HG02642 (cell line): ENCODE measurements at regions not wholly inside any gene's neighbourhood (a gene's known extent, or its start where the extent isn't known, plus 50 kb on each side); places are given as distances from the start of the nearest gene placed in this dataset.
"Not testable (repeated sequence)": the region's sequence is repeated elsewhere in the genome, so short reads cannot be mapped to it uniquely, and the experiment has no call there.

Experiments used
- ATAC-seq: cut with Tn5 transposase; IDR thresholded peaks from one replicate; pipeline ENCODE4 v1.9.1; 2021; ENCODE audit warnings: mild to moderate bottlenecking; ENCODE audit not compliant: unreplicated experiment, poor library complexity

DNA sequence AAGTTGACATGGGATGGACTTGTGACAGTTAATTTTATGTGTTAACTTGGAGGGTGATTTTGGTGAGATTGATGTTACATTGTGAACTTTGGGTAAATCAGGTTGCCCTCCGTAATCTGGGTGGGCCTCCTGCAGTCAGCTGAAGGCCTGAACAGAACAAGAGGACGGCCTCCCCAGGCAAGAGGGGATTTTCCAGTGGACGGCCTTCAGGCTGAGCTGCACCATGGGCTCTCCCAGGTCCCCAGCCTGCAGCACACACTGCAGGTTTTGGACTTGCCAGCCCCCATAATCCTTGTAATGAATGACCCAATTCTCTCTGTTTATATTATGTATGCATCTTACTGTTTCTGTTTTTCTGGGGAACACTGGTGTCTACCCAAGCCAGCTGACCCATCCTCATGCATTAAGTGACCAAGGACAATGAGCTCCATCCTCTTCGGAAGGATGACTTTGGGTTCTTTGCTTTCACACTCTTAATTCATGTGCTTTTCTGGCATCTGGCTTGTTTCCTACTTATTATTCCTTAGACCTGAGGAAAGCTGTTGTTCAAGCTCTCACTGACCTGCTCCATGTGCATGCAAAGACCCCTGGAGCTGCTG is 64.2 kb downstream of the DACT2 start:
- ATAC-seq = no peak

DNA sequence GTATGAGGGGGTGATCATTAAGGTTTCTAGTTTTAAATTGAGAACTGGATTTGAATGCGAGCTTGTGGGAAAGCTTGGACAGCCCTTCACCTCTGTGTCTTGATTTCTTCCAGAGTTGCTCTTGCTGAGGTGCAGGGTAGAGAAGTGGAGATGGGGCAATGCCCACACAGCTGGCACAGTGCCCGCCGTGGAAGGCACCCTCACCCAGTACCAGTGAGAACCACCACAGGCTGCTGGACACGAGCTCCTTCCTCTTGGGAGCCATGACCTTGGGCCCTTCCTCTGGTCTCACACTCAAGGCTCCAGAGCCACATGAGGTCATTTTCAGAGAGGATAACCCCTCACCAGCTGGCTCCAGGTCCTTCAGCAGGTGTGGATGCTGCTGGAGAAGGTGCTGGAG is 67.3 kb downstream of the DACT2 start:
- ATAC-seq = no peak

DNA sequence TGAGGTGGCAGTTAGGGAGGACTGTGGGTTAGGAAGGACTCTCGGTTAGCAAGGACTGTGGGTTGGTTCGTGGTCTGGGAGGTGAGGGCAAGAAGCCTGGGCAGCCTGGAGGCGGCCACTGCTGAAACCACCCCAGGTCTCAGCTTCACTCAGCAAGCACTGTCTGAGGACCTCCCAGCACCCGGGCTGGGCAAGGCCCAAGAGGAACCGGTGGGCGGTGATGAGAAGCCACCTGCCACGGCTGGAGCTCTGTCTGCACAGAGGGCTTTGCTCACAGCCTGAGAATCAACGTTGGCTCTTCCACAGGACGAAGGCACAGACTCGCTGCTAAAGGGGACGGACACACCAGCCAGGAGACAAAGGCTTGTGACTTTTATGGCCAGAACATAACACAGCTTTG is 69.3 kb downstream of the DACT2 start:
- no peak for ATAC-seq

DNA sequence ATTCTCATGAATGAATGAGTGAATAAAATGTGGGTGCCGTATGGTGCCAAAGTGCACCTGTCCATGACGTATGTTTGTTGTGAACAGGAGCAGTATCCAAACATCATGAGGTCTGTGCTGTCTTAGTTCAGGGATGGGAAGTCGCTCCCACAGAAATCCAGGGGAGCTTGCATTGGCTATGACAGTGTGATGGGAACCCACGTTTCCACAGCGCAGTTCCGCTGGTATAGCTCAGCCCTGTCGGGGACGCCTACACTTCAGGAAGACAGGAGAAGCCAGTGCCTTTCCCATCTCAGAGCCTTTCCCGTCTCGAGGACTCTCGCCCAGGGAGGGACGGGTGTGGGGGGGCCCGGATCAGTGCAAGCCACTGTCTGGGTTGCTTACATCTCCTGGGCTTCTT is 69.8 kb downstream of the DACT2 start:
- ATAC-seq = no peak

DNA sequence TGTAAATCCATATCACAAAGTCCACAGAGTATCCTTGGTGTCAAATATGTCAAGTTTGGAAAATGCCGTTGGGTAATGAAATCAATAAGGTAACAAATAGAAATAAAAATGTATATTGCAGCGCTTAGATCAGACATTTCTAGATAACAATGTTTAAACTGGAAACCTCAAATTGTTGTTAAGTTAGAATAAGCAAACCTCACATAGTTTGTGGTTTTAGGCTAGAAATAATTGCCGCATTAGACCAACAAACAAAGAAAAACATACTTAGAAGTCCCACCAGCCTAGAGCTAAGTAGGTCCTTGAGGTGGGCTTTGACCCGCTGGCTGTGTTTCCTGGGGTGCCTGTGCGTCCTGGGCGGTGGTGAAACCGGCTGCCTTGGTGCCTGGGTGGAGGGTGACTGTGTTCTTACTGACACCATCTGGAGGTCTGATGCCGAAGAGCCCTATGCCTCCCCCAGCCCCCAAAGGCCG is 71.4 kb downstream of the DACT2 start:
- no peak for ATAC-seq

DNA sequence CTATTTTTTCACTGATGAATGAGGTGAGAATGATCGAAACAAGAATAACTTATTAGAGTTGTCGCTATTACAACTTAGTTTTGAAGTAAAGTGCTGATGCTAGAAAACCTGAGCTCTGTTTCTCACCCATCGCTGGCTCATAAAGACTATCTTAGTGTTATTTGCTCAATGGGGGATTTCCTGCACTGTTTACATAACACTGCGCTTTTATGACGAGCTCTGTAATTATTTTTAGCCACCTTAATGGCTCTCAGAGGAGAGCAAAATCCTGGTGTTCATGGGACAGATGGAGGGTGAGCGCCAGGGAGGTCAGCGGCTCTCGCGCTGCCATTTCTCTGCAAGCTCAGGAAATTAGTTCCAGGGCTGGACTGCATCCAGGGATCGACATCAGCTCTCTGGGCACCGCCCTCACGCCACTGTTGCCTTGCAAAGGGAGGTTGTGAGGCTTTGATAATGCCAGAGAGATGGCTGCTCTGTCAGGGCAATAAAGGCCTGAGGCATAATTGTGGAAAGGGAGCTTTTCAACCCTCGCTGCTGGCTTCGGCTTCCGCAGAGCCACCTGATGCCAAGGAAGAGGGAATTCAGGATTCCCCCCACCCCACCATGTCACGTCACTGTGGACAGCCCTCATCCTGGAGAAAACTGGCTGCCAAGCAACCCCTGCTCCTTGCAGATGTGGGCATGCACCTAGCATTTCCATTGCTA is 72.0 kb downstream of the DACT2 start:
- no peak for ATAC-seq

DNA sequence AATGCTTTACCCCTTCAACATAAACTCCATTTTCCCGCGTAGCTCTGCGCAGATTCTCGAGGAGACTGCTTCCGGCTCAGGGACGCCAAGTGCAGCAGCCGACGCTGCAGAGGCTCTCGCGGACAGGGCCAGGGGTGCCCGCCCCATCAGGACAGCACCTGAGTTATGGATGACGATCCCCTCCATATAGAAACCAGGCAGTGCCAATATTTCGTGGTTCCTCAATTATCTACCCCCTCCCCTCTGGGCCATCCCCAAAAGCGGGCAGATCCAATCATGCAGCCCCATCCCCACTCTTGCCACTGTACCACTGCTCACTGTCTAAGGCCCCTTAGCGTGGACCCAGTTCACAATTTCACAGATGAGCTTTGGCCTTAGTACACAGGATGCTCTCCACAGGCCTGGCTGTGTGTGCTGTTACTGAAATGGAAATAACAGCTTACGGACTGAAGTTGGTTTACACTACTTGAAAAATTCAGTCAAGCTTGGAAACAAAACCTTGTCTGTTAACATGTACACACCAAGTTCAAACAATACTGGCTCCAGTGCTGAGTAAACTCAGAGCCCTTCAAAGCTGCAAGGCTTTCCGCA is 74.5 kb downstream of the DACT2 start:
- no peak for ATAC-seq

DNA sequence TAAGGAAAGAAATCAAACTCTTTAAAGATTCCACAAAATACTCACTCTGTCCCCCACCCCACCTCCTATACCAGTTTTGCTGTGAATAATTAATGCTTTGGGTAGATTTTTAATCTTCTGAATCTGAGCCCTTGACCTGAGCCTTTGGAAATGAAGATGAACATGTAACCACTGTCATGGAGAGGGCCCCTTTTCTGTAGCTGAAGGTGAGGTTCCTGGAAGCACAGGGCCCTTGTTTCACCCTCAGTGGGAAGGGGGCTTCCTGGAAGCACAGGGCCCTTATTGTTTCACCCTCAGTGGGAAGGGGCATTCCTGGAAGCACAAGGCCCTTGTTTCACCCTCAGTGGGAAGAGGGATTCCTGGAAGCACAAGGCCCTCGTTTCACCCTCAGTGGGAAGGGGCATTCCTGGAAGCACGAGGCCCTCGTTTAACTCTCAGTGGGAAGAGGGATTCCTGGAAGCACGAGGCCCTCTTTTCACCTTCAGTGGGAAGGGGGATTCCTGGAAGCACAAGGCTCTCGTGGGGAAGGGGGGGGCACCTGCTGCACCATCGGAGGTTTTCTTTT is 75.7 kb downstream of the DACT2 start:
- no peak for ATAC-seq

DNA sequence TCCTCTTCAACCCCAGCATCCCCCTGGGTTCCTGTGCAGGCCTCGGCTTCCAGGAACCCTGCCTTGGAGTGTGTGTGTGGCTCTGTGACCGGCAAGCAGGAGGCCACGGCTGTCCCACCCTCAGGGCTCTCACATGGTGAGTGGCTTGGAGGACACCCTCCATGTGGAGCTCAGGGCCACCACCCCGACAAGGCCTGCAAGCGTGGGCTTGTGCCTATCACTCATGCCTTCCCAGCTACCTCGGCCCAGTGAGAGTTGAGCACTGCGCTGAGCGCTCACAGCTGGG is 76.7 kb downstream of the DACT2 start:
- no peak for ATAC-seq

DNA sequence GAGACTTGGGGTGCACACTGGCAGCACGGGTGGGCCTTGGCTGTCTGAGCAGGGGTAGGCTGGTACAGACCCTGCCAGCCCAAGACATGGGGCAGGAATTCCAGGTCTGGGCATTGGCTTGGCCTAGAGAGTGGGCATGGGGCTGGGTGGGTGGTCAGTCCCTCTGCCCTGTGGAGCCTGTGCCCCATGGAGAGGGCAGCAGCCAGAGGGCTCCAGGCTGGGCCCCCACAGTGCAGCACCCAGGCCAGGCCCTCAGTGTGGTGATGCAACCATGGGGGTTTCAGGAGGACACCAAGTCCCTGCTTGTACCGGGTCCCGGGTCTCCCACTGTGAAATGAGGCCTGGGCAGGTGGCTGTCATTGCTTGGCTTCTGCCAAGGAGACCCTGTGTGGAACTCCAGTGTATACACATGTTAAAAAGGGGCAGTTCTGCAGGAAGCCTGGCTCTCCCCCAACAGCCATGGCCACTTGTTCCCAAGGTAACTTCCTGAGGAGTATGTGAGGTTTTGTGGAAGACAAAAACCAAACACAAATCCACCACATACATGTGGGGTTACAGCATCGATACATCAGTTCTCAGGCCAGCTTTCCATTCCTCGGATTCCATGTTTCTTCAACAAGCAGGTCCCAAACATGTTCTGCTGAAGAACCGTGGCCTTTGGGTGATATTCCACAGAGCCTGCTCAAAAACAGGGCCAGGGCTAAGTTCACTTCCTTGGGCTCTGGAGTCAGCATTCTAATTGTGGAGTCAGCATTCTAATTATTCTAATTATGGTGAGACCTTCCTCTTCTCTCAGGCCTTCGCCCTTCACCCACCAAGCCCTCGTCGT is 77.3 kb downstream of the DACT2 start:
- no peak for ATAC-seq

DNA sequence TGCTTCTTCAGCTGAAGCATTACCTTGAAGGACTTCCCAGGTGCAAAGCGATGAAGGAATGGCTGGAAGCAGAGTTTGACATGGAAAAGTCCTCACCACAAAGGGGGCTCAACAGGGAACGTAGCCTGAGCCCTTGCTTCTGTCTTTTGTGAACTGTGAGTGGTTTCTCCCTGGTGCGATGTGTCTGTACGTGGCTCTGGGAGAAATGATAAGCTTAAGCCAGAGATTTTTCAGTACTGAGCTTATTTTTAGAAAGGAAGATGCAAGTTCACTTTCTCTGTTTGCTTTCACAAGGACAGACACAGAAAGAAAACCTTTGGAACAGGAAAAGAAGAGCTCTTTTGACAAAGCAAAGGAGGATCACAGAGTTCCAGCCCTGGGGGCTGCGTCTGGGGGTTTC is 79.4 kb downstream of the DACT2 start:
- ATAC-seq = no peak

DNA sequence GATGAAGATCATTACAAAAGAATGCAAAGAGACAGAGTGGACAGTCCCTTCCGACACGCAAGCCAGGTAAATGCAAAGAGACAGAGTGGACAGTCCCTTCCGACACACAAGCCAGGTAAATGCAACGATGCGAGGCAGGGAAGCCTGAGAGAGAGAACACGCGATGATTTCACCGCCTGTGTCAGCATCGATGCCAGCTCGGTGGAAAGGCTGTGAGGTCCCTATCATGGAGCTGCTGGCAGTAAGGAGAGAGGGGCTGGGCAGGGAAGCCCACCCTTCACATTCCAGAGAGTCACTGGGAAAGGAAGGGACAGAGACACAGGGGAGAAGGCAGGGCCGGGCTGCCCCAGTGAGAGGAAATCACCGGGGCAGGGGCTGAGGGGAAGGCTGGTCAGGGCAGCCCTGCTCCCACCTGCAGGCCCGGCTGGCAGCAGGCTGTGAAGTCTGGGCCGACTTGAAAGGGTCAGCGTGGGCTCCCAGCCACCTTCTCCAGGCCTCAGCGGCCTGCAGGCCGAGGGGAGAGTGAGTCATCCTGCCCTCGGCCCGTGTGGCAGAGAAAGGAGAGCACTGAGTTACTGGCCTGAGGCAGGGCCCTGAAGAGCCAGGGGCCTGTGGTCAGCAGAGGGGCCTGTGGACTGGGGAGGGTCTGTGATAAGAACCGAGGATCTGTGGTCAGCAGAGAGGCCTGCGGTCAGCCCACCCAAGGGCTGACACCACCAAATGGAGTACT is 80.4 kb downstream of the DACT2 start:
- ATAC-seq = no peak

DNA sequence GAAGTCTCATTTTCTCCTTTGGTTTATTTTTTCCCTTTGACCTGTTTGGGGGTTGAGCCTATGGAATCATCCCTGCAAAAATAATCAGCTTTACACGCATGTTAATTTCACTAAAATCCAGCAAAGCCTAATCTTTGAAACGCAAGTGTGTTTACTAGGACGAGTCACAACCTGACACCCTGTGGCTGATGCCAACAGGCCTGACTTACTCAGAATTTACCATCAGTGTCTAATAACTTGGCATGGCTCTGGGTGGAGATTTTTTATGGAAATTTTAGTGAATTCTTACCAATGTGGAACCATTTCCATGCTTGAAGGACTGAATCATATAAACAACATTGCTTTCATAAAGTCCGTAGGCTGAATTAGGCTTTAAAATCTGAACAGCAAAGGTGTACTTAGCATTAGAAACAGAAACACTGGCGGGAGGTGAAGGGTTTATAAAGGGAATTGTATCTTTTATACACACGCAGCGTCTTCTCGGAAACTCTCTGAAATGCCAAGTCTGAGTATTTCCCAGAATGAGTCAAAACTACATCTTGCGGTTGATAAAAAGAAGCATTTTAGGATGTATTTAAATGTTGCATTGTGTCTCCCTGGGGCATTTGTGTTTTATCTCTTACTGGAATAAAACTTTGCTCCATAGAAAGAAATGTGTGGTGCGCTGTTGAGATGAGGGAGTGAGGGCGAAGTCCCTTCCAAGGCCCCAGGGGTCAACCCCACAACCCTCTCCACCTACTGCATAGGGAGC is 81.2 kb downstream of the DACT2 start:
- no peak for ATAC-seq

DNA sequence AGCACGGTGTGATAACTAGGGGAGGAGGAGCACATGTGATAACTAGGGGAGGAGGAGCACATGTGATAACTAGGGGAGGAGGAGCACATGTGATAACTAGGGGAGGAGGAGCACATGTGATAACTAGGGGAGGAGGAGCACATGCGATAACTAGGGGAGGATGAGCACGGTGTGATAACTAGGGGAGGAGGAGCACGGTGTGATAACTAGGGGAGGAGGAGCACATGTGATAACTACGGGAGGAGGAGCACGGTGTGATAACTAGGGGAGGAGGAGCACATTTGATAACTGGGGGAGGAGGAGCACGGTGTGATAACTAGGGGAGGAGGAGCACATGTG is 85.7 kb downstream of the DACT2 start:
- not testable (repeated sequence) for ATAC-seq

DNA sequence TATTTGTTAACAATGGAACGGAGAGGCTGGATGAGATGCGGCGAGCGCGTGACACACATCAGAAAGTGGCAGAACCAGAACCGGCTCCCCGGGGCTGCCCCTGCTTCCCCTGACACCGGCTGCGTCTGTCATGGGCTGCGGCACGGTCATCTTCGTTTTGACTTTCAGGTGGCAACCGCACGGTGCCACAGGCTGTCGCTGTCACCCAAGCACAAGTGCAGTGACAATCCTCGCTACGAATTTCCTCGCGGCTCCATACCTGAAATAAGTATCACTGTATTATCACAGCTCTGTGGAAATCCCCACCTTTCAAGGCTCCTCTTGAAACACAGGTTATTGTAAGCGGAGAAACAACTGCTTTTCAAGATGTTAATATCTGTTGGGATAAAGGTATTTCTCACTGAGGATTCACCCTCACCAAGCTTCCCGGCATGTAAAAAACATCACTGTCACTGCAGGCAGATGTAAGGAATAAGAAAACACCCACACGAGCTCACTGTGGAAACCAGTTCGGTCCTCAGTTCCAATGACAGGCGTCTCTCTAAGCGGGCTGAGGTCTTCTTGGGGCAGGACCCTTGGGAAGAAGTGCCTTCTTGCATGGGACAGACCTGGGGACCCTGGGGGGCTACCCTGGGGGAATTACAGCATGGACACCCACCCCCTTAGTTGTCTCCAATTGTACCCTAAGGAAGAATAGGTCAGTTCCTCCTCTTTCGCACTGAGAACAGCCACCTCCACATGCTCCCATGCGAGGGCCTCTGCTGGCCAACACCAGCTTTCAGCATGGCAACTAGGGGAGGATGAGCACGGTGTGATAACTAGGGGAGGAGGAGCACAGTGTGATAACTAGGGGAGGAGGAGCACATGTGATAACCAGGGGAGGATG is 86.3 kb downstream of the DACT2 start:
- ATAC-seq = no peak

DNA sequence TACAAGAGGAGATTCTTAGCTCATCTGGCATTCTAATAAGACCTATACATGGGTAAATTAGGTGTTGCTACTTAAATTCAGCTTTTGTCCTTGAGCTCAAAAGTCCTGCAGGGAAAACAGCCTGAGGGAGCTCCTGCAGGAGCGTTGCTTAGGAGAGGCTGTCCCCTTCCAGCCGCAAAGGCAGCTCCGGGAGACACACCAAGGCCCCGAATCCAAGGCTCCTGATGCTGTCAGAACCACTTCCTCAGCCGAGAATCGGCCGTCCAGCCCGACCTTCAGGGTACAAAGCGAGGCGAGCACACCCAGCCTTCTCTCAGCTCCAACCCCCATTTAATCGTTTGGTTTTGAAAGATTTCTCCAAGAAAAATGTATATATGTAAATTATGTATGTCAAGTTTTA is 87.0 kb downstream of the DACT2 start:
- ATAC-seq = no peak

DNA sequence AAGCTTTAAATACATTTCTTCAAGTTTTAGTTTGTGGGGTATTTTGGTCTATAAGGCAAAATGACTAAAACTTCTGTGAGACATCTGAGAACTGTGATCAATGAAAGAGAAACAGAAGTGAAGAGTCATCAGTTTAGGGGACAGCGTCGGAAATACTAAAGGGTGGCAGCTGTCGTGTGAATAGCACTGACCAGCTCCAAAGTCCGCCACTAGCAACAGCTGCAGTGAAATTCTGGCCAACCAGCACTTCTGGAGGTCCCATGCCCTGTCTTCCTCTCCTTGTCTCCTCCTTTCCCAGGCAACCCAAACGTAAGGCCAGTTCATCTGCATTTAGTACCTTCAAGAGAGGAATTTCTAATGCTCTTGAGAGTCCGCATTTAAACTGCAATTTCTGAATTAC is 87.5 kb downstream of the DACT2 start:
- ATAC-seq = no peak

DNA sequence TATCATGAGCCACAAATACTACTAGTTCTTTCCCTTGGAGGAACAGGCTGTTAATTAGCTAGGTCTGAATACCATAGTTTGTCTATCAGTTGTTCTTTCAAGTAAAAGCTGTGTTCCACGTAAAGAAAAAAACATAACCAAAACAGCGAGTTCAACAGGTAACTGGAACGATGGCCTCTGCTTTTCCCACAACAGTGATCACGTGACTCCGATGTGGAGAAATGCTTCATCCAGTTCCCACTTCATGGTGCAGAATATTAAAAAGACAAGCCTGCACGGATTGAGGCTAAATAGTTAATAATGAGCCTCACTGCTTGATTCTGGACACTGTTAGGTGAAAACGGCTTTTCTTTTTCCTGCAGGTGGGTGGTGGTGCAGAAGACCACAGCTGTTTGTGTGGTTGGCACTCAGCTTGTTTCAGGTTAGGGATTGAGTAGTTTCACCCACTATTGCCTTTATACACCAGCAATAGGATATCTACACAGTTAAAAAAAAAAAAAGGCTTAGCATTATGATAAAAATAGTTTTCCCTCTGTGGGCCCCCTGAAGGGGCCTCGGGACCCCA is 88.1 kb downstream of the DACT2 start:
- no peak for ATAC-seq
